Nephron (organoid): ENCODE measurements at regions not wholly inside any gene's neighbourhood (a gene's known extent, or its start where the extent isn't known, plus 50 kb on each side); places are given as distances from the start of the nearest gene placed in this dataset.

Experiments
- H3K27ac Mint-ChIP-seq, 3 experiments: 2 replicates each; pipeline ENCODE4 v1.8.0; 2020; ENCODE audit warnings: mixed read lengths in 3 of 3, mild to moderate bottlenecking in 2 of 3, moderate library complexity in 1 of 3
- H3K27me3 Mint-ChIP-seq: 2 replicates; pipeline ENCODE4 v1.8.0; 2021; ENCODE audit warnings: low read depth, mild to moderate bottlenecking, moderate library complexity, mixed read lengths
- H3K36me3 Mint-ChIP-seq: 2 replicates; pipeline ENCODE4 v1.8.0; 2020; ENCODE audit warnings: low read depth, mixed read lengths
- H3K4me1 Mint-ChIP-seq: 2 replicates; pipeline ENCODE4 v1.8.0; 2020; ENCODE audit warnings: mixed read lengths
- H3K4me3 Mint-ChIP-seq, 3 experiments: 2 replicates each; pipeline ENCODE4 v1.8.0; 2020; ENCODE audit warnings: mild to moderate bottlenecking in 3 of 3, mixed read lengths in 3 of 3, moderate library complexity in 2 of 3
- H3K9me3 Mint-ChIP-seq: 2 replicates; pipeline ENCODE4 v1.8.0; 2020; ENCODE audit warnings: mixed read lengths
- TF ChIP-seq, protein P1 (sequence below), 3 experiments: fragments of 200-600 bp; sonication (generic); IDR thresholded peaks; one replicate each; pipeline ENCODE4 v1.5.0; 2021; ENCODE audit warnings: antibody characterized with exemption in 3 of 3; ENCODE audit not compliant: unreplicated experiment in 3 of 3

DNA sequence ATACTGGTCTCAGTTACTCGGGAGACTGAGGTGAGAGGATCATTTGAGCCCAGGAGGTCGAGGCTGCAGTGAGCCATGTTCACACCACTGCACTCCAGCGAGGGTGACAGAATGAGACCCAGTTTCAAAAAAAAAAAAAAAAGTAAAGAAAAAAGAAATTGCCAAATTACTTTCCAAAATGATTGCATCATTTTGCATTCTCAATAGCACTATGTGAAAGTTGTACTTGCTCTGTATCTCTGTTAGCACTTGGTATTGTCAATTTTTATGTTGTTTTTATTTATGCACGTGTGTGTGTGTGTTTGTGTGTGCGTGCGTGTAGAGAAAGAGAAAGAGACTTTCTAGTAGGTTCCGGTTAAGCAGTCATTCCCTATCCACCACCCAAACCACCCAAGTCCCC, 328.4 kb downstream of the RAB3C start:
- Mint-ChIP-seq H3K4me3 (no peak overlapping the region), H3K27me3 (no peaks in the 10 kb centered on the region), H3K27ac (no peak overlapping the region), H3K36me3 (peaks cover 5% of the 10 kb centered on the region), H3K4me1 (peaks cover 12% of the 10 kb centered on the region), H3K9me3 (peaks cover 4% of the 10 kb centered on the region)
- TF ChIP-seq, protein P1, sequence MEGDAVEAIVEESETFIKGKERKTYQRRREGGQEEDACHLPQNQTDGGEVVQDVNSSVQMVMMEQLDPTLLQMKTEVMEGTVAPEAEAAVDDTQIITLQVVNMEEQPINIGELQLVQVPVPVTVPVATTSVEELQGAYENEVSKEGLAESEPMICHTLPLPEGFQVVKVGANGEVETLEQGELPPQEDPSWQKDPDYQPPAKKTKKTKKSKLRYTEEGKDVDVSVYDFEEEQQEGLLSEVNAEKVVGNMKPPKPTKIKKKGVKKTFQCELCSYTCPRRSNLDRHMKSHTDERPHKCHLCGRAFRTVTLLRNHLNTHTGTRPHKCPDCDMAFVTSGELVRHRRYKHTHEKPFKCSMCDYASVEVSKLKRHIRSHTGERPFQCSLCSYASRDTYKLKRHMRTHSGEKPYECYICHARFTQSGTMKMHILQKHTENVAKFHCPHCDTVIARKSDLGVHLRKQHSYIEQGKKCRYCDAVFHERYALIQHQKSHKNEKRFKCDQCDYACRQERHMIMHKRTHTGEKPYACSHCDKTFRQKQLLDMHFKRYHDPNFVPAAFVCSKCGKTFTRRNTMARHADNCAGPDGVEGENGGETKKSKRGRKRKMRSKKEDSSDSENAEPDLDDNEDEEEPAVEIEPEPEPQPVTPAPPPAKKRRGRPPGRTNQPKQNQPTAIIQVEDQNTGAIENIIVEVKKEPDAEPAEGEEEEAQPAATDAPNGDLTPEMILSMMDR (IDR thresholded peaks at IDR 0.05; ENCODE audit: unreplicated experiment in 3 of 3): no peak

DNA sequence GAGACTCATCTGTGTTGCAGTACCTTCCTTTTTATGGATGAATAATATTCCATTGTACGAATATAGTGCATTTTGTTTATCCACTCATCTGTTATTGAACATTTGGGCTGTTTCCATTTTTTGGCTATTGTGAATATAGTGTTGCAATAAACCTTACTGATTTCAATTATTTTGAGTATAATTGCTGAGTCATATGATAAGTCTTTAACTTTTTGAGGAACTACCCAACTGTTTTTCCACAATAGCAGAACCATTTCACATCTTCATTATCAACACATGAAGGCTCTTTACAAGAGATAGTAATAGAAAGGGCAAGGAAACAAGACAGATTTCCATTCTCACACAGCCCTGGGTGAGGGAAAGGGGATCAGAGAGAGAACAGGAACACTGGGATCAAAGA, 329.2 kb downstream of the RAB3C start:
- Mint-ChIP-seq H3K4me1 (peaks cover 20% of the 10 kb centered on the region), H3K36me3 (peaks cover 5% of the 10 kb centered on the region), H3K4me3 (no peak overlapping the region), H3K27ac (no peak overlapping the region), H3K27me3 (no peaks in the 10 kb centered on the region), H3K9me3 (peaks cover 4% of the 10 kb centered on the region)
- TF ChIP-seq, protein P1 (IDR thresholded peaks at IDR 0.05; ENCODE audit: unreplicated experiment in 3 of 3): no peak

DNA sequence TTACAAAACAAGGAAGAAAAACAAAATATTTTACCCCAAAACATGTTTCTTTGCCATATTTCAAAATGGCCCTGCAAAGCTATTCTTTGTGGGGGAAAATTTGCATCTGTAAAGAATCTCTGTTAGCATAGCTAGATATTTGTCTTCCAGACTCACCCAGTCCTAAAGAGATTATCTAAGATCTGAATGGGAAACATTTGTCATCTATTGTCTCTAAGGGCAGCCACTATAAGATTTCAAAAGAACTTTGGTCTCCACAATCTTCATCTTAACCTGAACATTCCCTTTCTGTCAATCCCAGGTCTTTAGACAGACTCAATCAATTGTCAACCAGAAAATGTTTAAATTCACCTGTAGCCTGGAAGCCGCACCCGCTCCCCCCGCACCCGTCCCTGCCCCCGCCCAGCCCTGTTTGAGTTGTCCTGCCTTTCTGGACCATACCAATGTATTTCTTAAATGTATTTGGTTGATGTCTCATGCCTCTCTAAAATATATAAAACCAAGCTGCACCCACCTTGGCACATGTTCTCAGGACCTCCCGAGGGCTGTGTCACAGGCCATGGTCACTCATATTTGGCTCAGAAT, 330.6 kb downstream of the RAB3C start:
- H3K36me3 Mint-ChIP-seq: peaks cover 5% of the 10 kb centered on the region
- peaks cover 31% of the 10 kb centered on the region for H3K4me1 Mint-ChIP-seq
- H3K9me3 Mint-ChIP-seq: peaks cover 4% of the 10 kb centered on the region
- TF ChIP-seq, protein P1 (IDR thresholded peaks at IDR 0.05; ENCODE audit: unreplicated experiment in 3 of 3): no peak
- H3K27me3 Mint-ChIP-seq: no peaks in the 10 kb centered on the region
- peak overlapping the region in 1 of 3 experiments; percentile 7 for H3K27ac Mint-ChIP-seq
- H3K4me3 Mint-ChIP-seq: no peak overlapping the region

DNA sequence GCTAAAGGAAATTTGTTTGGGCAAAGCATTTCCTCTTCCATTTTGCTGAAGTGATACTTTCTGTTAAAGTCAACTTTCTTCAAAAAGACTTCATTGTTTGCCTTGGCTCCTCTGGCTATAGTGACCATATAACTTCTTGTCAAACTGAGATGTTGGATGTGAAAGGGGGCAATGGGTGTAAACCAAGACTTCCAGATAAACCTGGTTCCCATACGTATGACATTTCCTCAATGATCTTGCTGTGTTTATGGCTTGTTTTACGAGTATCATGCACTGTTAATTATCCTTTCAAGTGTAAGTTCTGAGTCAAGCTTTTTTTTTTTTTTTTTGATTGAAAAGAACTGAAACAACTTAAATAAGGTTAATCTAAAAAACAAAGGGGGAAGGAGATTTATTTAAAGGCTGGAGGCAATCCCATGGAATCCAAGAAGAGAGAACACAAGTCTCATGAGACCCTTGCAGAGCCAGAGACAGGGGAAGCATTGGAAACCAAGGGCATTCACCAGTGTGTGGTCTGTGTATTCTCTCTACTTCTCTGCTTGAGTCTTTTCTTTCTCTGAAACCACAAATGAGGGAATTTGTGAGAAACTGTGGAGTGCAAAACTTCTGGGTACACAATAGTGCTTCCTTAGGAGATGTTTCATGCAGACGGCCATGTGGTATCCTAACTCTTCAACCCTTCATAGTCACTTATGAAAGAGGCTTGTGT, 335.3 kb downstream of the RAB3C start:
- Mint-ChIP-seq H3K4me1 (peaks cover 46% of the 10 kb centered on the region), H3K36me3 (no peaks in the 10 kb centered on the region), H3K27me3 (peaks cover 6% of the 10 kb centered on the region), H3K4me3 (no peak overlapping the region), H3K27ac (peak overlapping the region; percentile 42 to 76 (median 56)), H3K9me3 (no peaks in the 10 kb centered on the region)
- TF ChIP-seq, protein P1 (IDR thresholded peaks at IDR 0.05; ENCODE audit: unreplicated experiment in 3 of 3): no peak
